Limb (tissue), 2 donors: ENCODE measurements at regions not wholly inside any gene's neighbourhood (a gene's known extent, or its start where the extent isn't known, plus 50 kb on each side); places are given as distances from the start of the nearest gene placed in this dataset.
"Not testable (repeated sequence)": the region's sequence is repeated elsewhere in the genome, so short reads cannot be mapped to it uniquely, and the experiment has no call there.

Experiments
- DNase-seq, 2 donors: peaks; one replicate each; pipeline ENCODE4 v3.0.0-alpha.2; 2016; ENCODE audit errors: extremely low spot score in 2 of 2

GRCh38 chr16:56019274-56019673 lies 144.1 kb upstream of the CES5A start:
- no peak for DNase-seq

- DNase-seq = peak; percentile 22 to 77
Measured at GRCh38 chr16:56013962-56014552, 138.9 kb upstream of the CES5A start.

- no peak for DNase-seq
Measured at GRCh38 chr16:56012482-56012811, 137.3 kb upstream of the CES5A start.

- no peak for DNase-seq
Measured at GRCh38 chr16:56011808-56012481, 136.8 kb upstream of the CES5A start.

GRCh38 chr16:56005958-56006357 lies 130.8 kb upstream of the CES5A start:
- no peak for DNase-seq

- DNase-seq = no peak
Measured at GRCh38 chr16:55999683-56000082, 124.5 kb upstream of the CES5A start.

- DNase-seq = no peak
Measured at GRCh38 chr16:55993088-55993487, 117.9 kb upstream of the CES5A start.

- DNase-seq = no peak
Measured at GRCh38 chr16:55992551-55992950, 117.4 kb upstream of the CES5A start.

GRCh38 chr16:55991843-55992242 lies 116.7 kb upstream of the CES5A start:
- DNase-seq = no peak

- DNase-seq = no peak
Measured at GRCh38 chr16:55989569-55989907, 114.4 kb upstream of the CES5A start.

GRCh38 chr16:55988850-55989568 lies 113.8 kb upstream of the CES5A start:
- DNase-seq = not testable (repeated sequence)

- DNase-seq = no peak
Measured at GRCh38 chr16:55988013-55988412, 112.8 kb upstream of the CES5A start.

GRCh38 chr16:55982597-55982996 lies 107.4 kb upstream of the CES5A start:
- no peak for DNase-seq

GRCh38 chr16:55981557-55981956 lies 106.4 kb upstream of the CES5A start:
- DNase-seq = no peak

GRCh38 chr16:55976815-55977214 lies 101.6 kb upstream of the CES5A start:
- DNase-seq = no peak

GRCh38 chr16:55971447-55971846 lies 96.3 kb upstream of the CES5A start:
- DNase-seq = no peak

GRCh38 chr16:55968221-55968620 lies 93.0 kb upstream of the CES5A start:
- no peak for DNase-seq

- DNase-seq = no peak
Measured at GRCh38 chr16:55964923-55965475, 89.8 kb upstream of the CES5A start.

GRCh38 chr16:55955845-55956244 lies 80.7 kb upstream of the CES5A start:
- DNase-seq = no peak

GRCh38 chr16:55955424-55955823 lies 80.3 kb upstream of the CES5A start:
- DNase-seq = no peak

- no peak for DNase-seq
Measured at GRCh38 chr16:55954906-55955305, 79.7 kb upstream of the CES5A start.

GRCh38 chr16:55949518-55949917 lies 74.3 kb upstream of the CES5A start:
- no peak for DNase-seq

- no peak for DNase-seq
Measured at GRCh38 chr16:55948230-55948629, 73.1 kb upstream of the CES5A start.
